H1 (cell line): ENCODE measurements at regions not wholly inside any gene's neighbourhood (a gene's known extent, or its start where the extent isn't known, plus 50 kb on each side); places are given as distances from the start of the nearest gene placed in this dataset.

ENCODE experiments used
- FOSL1 ChIP-seq: IDR thresholded peaks from 2 replicates; pipeline ENCODE4 v1.6.1; 2011; ENCODE audit warnings: mild to moderate bottlenecking, low read depth, low read length, moderate library complexity; ENCODE audit not compliant: insufficient read depth
- POLR2A ChIP-seq, 2 experiments: IDR thresholded peaks; 1 replicate in 1 of 2; 2 replicates in 1 of 2; pipeline ENCODE4 v1.6.1; 2011; ENCODE audit warnings: low read depth in 2 of 2, low read length in 2 of 2, mild to moderate bottlenecking in 2 of 2; ENCODE audit errors: control extremely low read depth in 1 of 2
- TF ChIP-seq, protein P1 (sequence below): IDR thresholded peaks from 2 replicates; pipeline ENCODE4 v1.6.1; 2012; ENCODE audit warnings: inconsistent platforms

- TF ChIP-seq, protein P1, sequence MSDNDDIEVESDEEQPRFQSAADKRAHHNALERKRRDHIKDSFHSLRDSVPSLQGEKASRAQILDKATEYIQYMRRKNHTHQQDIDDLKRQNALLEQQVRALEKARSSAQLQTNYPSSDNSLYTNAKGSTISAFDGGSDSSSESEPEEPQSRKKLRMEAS: no peak
- TF ChIP-seq FOSL1 (no peak), POLR2A (IDR thresholded peaks at IDR 0.05; ENCODE audit: control extremely low read depth in 1 of 2, low read depth in 2 of 2, low read length in 2 of 2) (no peak)
Observed at GRCh38 chr17:34484193-34484733, 95.1 kb upstream of the TMEM132E start.
